ENCODE measurements at regions not wholly inside any gene's neighbourhood (a gene's known extent, or its start where the extent isn't known, plus 50 kb on each side); places are given as distances from the start of the nearest gene placed in this dataset.

DNA sequence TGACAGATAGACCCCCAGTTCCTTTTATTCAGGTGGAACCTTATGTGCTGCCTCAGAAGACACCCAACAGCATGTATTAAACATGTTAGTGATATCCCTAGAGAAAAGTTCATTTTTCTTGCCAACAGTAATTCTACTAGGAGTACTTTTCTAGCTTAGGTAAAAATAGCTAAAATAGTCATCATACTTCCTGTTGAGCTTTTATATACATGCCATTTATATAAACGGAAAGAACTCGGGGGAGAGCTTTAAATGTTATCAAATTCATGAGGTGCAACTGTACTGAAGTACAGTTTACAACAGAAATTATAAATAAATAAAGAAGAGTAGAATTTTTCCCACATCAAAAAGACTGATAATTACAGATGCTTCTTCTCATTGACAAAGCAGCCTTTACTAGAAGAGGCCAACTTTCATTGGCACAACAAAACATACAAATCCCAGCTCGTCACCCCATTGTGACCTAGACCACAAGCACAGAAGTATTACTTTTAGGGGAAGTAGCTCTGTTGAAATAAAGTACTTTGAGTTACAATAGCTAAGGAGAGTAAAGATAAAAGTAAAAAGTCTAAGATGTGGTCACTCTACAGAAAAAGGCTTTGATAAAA lies 59.1 kb upstream of the POU2AF2 start:
- no peaks in the 10 kb centered on the region for H4K20me1 ChIP-seq (ENCODE audit: low read depth, low read length)
- peak overlapping the region; percentile 79 for H3K27ac ChIP-seq (ENCODE audit: low read depth, low read length)
- no peaks in the 10 kb centered on the region for H3K27me3 ChIP-seq (ENCODE audit: low read length)
- H3K4me2 ChIP-seq (ENCODE audit: low read depth, low read length, poor library complexity, severe bottlenecking) = peak overlapping the region; percentile 64
- peak overlapping the region; percentile 33 for H3K9ac ChIP-seq (ENCODE audit: low read length)
- peak overlapping the region; percentile 79 for H2AFZ ChIP-seq (ENCODE audit: low read depth, low read length, severe bottlenecking)
- H3F3A ChIP-seq (ENCODE audit: insufficient read depth) = peaks cover 23% of the 10 kb centered on the region
- H3K36me3 ChIP-seq (ENCODE audit: low read length) = no peaks in the 10 kb centered on the region
- peak overlapping the region; percentile 16 for H3K4me3 ChIP-seq (ENCODE audit: insufficient read depth, low read length, poor library complexity, severe bottlenecking)
- H3K79me2 ChIP-seq (ENCODE audit: insufficient read depth, low read length) = no peaks in the 10 kb centered on the region
- no peaks in the 10 kb centered on the region for H3K9me2 ChIP-seq (replicated peaks; ENCODE audit: insufficient read depth, low read length)
- TF ChIP-seq EZH2phosphoT487 (conservative IDR thresholded peaks at IDR 0.05; ENCODE audit: low read length) = no peak
- TF ChIP-seq, protein P1, sequence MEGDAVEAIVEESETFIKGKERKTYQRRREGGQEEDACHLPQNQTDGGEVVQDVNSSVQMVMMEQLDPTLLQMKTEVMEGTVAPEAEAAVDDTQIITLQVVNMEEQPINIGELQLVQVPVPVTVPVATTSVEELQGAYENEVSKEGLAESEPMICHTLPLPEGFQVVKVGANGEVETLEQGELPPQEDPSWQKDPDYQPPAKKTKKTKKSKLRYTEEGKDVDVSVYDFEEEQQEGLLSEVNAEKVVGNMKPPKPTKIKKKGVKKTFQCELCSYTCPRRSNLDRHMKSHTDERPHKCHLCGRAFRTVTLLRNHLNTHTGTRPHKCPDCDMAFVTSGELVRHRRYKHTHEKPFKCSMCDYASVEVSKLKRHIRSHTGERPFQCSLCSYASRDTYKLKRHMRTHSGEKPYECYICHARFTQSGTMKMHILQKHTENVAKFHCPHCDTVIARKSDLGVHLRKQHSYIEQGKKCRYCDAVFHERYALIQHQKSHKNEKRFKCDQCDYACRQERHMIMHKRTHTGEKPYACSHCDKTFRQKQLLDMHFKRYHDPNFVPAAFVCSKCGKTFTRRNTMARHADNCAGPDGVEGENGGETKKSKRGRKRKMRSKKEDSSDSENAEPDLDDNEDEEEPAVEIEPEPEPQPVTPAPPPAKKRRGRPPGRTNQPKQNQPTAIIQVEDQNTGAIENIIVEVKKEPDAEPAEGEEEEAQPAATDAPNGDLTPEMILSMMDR (IDR thresholded peaks at IDR 0.05; ENCODE audit: insufficient read depth, low read length, poor library complexity, severe bottlenecking) = no peak
- no peaks in the 10 kb centered on the region for H3K9me3 ChIP-seq (ENCODE audit: insufficient read depth, low read length)

DNA sequence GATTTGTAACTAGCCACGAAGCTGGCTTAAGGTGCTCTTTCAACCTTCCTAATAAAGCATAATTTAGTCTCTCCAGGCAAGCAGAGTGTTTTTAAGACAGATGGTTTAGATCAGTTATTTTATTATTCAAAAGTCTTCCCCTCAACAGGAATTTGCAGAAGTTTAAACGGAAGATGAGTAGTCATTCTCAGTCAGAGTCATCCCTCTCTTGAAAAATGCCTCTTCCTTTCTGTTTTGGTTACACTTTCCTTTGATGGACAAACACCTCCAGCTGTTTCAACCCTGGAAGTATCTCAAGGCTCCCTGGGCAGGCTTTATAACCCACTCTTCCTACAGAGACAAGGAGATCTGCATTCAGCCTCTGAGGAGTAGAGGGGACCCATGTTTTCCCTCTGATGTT lies 60.3 kb upstream of the POU2AF2 start:
- Histone ChIP-seq H3K36me3 (ENCODE audit: low read length) (no peaks in the 10 kb centered on the region), H3K79me2 (ENCODE audit: insufficient read depth, low read length) (no peaks in the 10 kb centered on the region), H3F3A (ENCODE audit: insufficient read depth) (peaks cover 23% of the 10 kb centered on the region), H4K20me1 (ENCODE audit: low read depth, low read length) (no peaks in the 10 kb centered on the region), H3K27me3 (ENCODE audit: low read length) (no peaks in the 10 kb centered on the region), H3K4me3 (ENCODE audit: insufficient read depth, low read length, poor library complexity, severe bottlenecking) (peak overlapping the region; percentile 10), H3K9ac (ENCODE audit: low read length) (no peak overlapping the region), H2AFZ (ENCODE audit: low read depth, low read length, severe bottlenecking) (peak overlapping the region; percentile 9), H3K9me3 (ENCODE audit: insufficient read depth, low read length) (no peaks in the 10 kb centered on the region), H3K9me2 (replicated peaks; ENCODE audit: insufficient read depth, low read length) (no peaks in the 10 kb centered on the region), H3K27ac (ENCODE audit: low read depth, low read length) (peak overlapping the region; percentile 79; the same call in 1 of the 2 replicates), H3K4me2 (ENCODE audit: low read depth, low read length, poor library complexity, severe bottlenecking) (peak overlapping the region; percentile 64)
- TF ChIP-seq, protein P1 (IDR thresholded peaks at IDR 0.05; ENCODE audit: insufficient read depth, low read length, poor library complexity, severe bottlenecking) = no peak
- no peak for TF ChIP-seq EZH2phosphoT487 (conservative IDR thresholded peaks at IDR 0.05; ENCODE audit: low read length)

DNA sequence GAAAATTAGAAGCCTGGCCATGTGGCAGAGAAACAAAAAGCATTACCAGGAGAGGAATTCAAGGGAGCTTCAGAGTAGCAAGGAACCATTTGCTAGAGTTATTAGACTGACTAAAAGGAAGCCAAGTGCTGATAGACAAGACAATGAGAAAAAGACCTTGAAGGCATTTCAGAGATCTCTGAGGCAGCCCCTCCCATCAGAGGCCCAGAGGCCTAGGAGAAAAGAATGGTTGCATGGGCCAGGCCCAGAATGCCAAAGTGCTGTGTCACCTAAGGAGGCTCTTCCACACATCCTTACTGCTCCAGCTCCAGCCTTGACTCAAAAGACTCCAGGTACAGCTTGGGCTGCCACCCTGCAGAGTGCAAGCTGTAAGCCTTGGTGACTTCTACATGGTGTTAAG lies 61.8 kb upstream of the POU2AF2 start:
- Histone ChIP-seq H3K9me2 (replicated peaks; ENCODE audit: insufficient read depth, low read length) (no peaks in the 10 kb centered on the region), H2AFZ (ENCODE audit: low read depth, low read length, severe bottlenecking) (no peak overlapping the region)
- TF ChIP-seq, protein P1 (IDR thresholded peaks at IDR 0.05; ENCODE audit: insufficient read depth, low read length, poor library complexity, severe bottlenecking) = no peak
- TF ChIP-seq EZH2phosphoT487 (conservative IDR thresholded peaks at IDR 0.05; ENCODE audit: low read length) = no peak

More for the DNA sequence above, 61.8 kb upstream of the POU2AF2 start:
- no peaks in the 10 kb centered on the region for H3K79me2 ChIP-seq (ENCODE audit: insufficient read depth, low read length)
- no peaks in the 10 kb centered on the region for H3K36me3 ChIP-seq (ENCODE audit: low read length)
- H3K9me3 ChIP-seq (ENCODE audit: insufficient read depth, low read length) = no peaks in the 10 kb centered on the region
- H4K20me1 ChIP-seq (ENCODE audit: low read depth, low read length) = no peaks in the 10 kb centered on the region
- H3K27ac ChIP-seq (ENCODE audit: low read depth, low read length) = no peak overlapping the region
- H3K9ac ChIP-seq (ENCODE audit: low read length) = no peak overlapping the region
- no peak overlapping the region for H3K4me3 ChIP-seq (ENCODE audit: insufficient read depth, low read length, poor library complexity, severe bottlenecking)
- H3K4me2 ChIP-seq (ENCODE audit: low read depth, low read length, poor library complexity, severe bottlenecking) = no peak overlapping the region
- H3K27me3 ChIP-seq (ENCODE audit: low read length) = no peaks in the 10 kb centered on the region
- H3F3A ChIP-seq (ENCODE audit: insufficient read depth) = peaks cover 26% of the 10 kb centered on the region
